PC-3 (cell line): ENCODE measurements at regions not wholly inside any gene's neighbourhood (a gene's known extent, or its start where the extent isn't known, plus 50 kb on each side); places are given as distances from the start of the nearest gene placed in this dataset.

Source experiments
- ATAC-seq: fragments of 200-7000 bp; cut with Tn5 transposase; 2 replicates; pipeline ENCODE4 v1.9.1; 2020; ENCODE audit warnings: mild to moderate bottlenecking, moderate library complexity
- BruUV-seq: library from RNA; stranded (reverse); fragments of 400-500 nt; replicated peaks from 2 replicates; lab custom pipeline; 2021; lab: Mats Ljungman, UMichigan
- CTCF ChIA-PET: fragments of 300-600 bp; sonication (Branson Sonifier 250); formaldehyde crosslinking; loops from one replicate; lab custom pipeline; 2022; ENCODE audit warnings: antibody characterized with exemption; lab: Charles Lee
- POLR2A ChIA-PET: fragments of 300-600 bp; sonication (Branson Sonifier 250); formaldehyde crosslinking; loops from one replicate; lab custom pipeline; 2022; ENCODE audit warnings: antibody characterized with exemption; ENCODE audit not compliant: unreplicated experiment; lab: Charles Lee
- DNase-seq: peaks from one replicate; pipeline ENCODE4 v3.0.0-alpha.2; 2015
- H2AFZ ChIP-seq: fragments of 300-600 bp; sonication (generic); 2 replicates; pipeline ENCODE4 v1.6.0; 2016; ENCODE audit warnings: antibody characterized with exemption, low read length
- H3F3A ChIP-seq: fragments of 300-600 bp; sonication (generic); one replicate; pipeline ENCODE4 v1.6.0; 2017; ENCODE audit warnings: antibody characterized with exemption, low read length, control low read depth, mild to moderate bottlenecking; ENCODE audit not compliant: unreplicated experiment
- H3K27ac ChIP-seq: fragments of 300-600 bp; sonication (generic); 2 replicates; pipeline ENCODE4 v1.5.1; 2016; ENCODE audit warnings: mild to moderate bottlenecking, low read length
- H3K27me3 ChIP-seq: fragments of 300-600 bp; sonication (generic); 2 replicates; pipeline ENCODE4 v1.6.1; 2016; ENCODE audit warnings: low read length, mixed read lengths
- H3K36me3 ChIP-seq: fragments of 300-600 bp; sonication (generic); 2 replicates; pipeline ENCODE4 v1.6.1; 2016; ENCODE audit warnings: low read depth, mixed run types, low read length, mixed read lengths
- H3K4me1 ChIP-seq: fragments of 300-600 bp; sonication (generic); 2 replicates; pipeline ENCODE4 v1.5.1; 2016; ENCODE audit warnings: low read length; ENCODE audit not compliant: insufficient read depth
- H3K4me2 ChIP-seq: fragments of 300-600 bp; sonication (generic); 2 replicates; pipeline ENCODE4 v1.6.0; 2016; ENCODE audit warnings: low read length
- H3K4me3 ChIP-seq: fragments of 300-600 bp; sonication (generic); 2 replicates; pipeline ENCODE4 v1.5.1; 2016; ENCODE audit warnings: mild to moderate bottlenecking, low read length, mixed read lengths
- H3K79me2 ChIP-seq: fragments of 300-600 bp; sonication (generic); 2 replicates; pipeline ENCODE4 v1.6.1; 2017; ENCODE audit warnings: low read length, mixed read lengths
- H3K9ac ChIP-seq: fragments of 300-600 bp; sonication (generic); 2 replicates; pipeline ENCODE4 v1.6.0; 2016; ENCODE audit warnings: mild to moderate bottlenecking, low read length
- H3K9me2 ChIP-seq: fragments of 300-600 bp; sonication (generic); replicated peaks from 2 replicates; pipeline ENCODE4 v1.6.1; 2016; ENCODE audit warnings: mixed run types, low read length, mixed read lengths
- H3K9me3 ChIP-seq: fragments of 300-600 bp; sonication (generic); 2 replicates; pipeline ENCODE4 v1.6.1; 2016; ENCODE audit warnings: low read length, mixed read lengths
- H4K20me1 ChIP-seq: fragments of 300-600 bp; sonication (generic); 2 replicates; pipeline ENCODE4 v1.6.1; 2016; ENCODE audit warnings: low read length, mixed read lengths
- EZH2 ChIP-seq: fragments of 300-600 bp; sonication (generic); IDR thresholded peaks from one replicate; pipeline ENCODE4 v1.6.1; 2017; ENCODE audit warnings: antibody characterized with exemption, mild to moderate bottlenecking, low read length; ENCODE audit not compliant: unreplicated experiment
- EZH2phosphoT487 ChIP-seq: fragments of 300-600 bp; sonication (generic); IDR thresholded peaks from 2 replicates; pipeline ENCODE4 v1.6.1; 2018; ENCODE audit warnings: mild to moderate bottlenecking, antibody characterized with exemption, low read length, borderline replicate concordance
- intact Hi-C: fragments of 100-400 bp; cut with micrococcal nuclease; formaldehyde crosslinking; loops from 2 replicates; pipeline ENCODE4 v1.9.0; 2023
- TF ChIP-seq, protein P1 (sequence below): fragments of 300-600 bp; sonication (generic); conservative IDR thresholded peaks from 2 replicates; pipeline ENCODE4 v1.5.1; 2017; ENCODE audit warnings: antibody characterized with exemption, low read depth, mild to moderate bottlenecking, low read length

GRCh38 chr2:172249334-172249733 lies 146.6 kb upstream of the DLX2 start:
- H3K79me2 ChIP-seq = no peaks in the 10 kb centered on the region
- peak; percentile 9 for ATAC-seq
- H3K36me3 ChIP-seq = no peaks in the 10 kb centered on the region
- peaks cover 77% of the 10 kb centered on the region for H3K4me1 ChIP-seq
- H2AFZ ChIP-seq = no peak overlapping the region
- H3F3A ChIP-seq = peaks cover 26% of the 10 kb centered on the region
- peak overlapping the region; percentile 35 for H3K9ac ChIP-seq
- H3K4me2 ChIP-seq = peak overlapping the region; percentile 54
- H3K27ac ChIP-seq = peak overlapping the region; percentile 90
- H3K9me2 ChIP-seq = no peaks in the 10 kb centered on the region
- ChIA-PET POLR2A (no interaction called here), CTCF (interaction anchor here (0.6 kb wide), 1 partner anchor 29 kb away, joined by 5 read pairs; no protein-coding TSS in a partner anchor)
- no peaks in the 10 kb centered on the region for H3K27me3 ChIP-seq
- TF ChIP-seq, protein P1, sequence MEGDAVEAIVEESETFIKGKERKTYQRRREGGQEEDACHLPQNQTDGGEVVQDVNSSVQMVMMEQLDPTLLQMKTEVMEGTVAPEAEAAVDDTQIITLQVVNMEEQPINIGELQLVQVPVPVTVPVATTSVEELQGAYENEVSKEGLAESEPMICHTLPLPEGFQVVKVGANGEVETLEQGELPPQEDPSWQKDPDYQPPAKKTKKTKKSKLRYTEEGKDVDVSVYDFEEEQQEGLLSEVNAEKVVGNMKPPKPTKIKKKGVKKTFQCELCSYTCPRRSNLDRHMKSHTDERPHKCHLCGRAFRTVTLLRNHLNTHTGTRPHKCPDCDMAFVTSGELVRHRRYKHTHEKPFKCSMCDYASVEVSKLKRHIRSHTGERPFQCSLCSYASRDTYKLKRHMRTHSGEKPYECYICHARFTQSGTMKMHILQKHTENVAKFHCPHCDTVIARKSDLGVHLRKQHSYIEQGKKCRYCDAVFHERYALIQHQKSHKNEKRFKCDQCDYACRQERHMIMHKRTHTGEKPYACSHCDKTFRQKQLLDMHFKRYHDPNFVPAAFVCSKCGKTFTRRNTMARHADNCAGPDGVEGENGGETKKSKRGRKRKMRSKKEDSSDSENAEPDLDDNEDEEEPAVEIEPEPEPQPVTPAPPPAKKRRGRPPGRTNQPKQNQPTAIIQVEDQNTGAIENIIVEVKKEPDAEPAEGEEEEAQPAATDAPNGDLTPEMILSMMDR = no peak
- TF ChIP-seq EZH2 (no peak), EZH2phosphoT487 (no peak)
- peak; percentile 69 for DNase-seq
- intact Hi-C loops = loop anchor here (2.0 kb wide), 1 partner anchor 77 kb away; no protein-coding TSS in a partner anchor
- H4K20me1 ChIP-seq = no peaks in the 10 kb centered on the region
- no TSS peak for BruUV-seq
- H3K9me3 ChIP-seq = no peaks in the 10 kb centered on the region
- peak overlapping the region; percentile 2; the same call in 1 of the 2 replicates for H3K4me3 ChIP-seq

- CTCF ChIA-PET = no interaction called here
- H3K79me2 ChIP-seq = no peaks in the 10 kb centered on the region
- H3K9ac ChIP-seq = peak overlapping the region; percentile 35
- ATAC-seq (peak; percentile 21), DNase-seq (peak; percentile 89)
- TF ChIP-seq, protein P1 = no peak
- TF ChIP-seq EZH2phosphoT487 (no peak), EZH2 (no peak)
- H3F3A ChIP-seq = peaks cover 26% of the 10 kb centered on the region
- no peaks in the 10 kb centered on the region for H3K9me3 ChIP-seq
- no peaks in the 10 kb centered on the region for H3K36me3 ChIP-seq
- H2AFZ ChIP-seq = no peak overlapping the region
- H3K4me3 ChIP-seq = 0 out of 2 replicates have a peak overlapping the region, but pooled peaks have one; percentile 2
- peak overlapping the region; percentile 90 for H3K27ac ChIP-seq
- BruUV-seq = no TSS peak
- intact Hi-C loops = loop anchor here (1.0 to 5.0 kb wide), 3 partner anchors 77 to 192 kb away; no protein-coding TSS in a partner anchor
- H4K20me1 ChIP-seq = no peaks in the 10 kb centered on the region
- peak overlapping the region; percentile 54 for H3K4me2 ChIP-seq
- H3K4me1 ChIP-seq = peaks cover 77% of the 10 kb centered on the region
- no peaks in the 10 kb centered on the region for H3K27me3 ChIP-seq
- POLR2A ChIA-PET = no interaction called here
- H3K9me2 ChIP-seq = no peaks in the 10 kb centered on the region
Measured at GRCh38 chr2:172249986-172250385, 147.3 kb upstream of the DLX2 start.

GRCh38 chr2:172251231-172251630 lies 148.5 kb upstream of the DLX2 start:
- intact Hi-C loops = loop anchor here (5.0 kb wide), 1 partner anchor 191 kb away; no protein-coding TSS in a partner anchor
- Histone ChIP-seq H3K27ac (peak overlapping the region; percentile 90), H3K36me3 (no peaks in the 10 kb centered on the region), H3K4me2 (peak overlapping the region; percentile 17), H4K20me1 (no peaks in the 10 kb centered on the region), H3F3A (peaks cover 26% of the 10 kb centered on the region), H3K9ac (no peak overlapping the region), H3K4me3 (no peak overlapping the region), H3K9me3 (no peaks in the 10 kb centered on the region), H3K79me2 (no peaks in the 10 kb centered on the region), H3K27me3 (no peaks in the 10 kb centered on the region), H3K4me1 (peaks cover 77% of the 10 kb centered on the region), H2AFZ (no peak overlapping the region), H3K9me2 (no peaks in the 10 kb centered on the region)
- BruUV-seq = no TSS peak
- DNase-seq = peak; percentile 25
- no peak for ATAC-seq
- CTCF ChIA-PET = interaction anchor here (0.7 kb wide), 1 partner anchor 210 kb away, joined by 3 read pairs; no protein-coding TSS in a partner anchor
- TF ChIP-seq EZH2phosphoT487 (no peak), EZH2 (no peak)
- TF ChIP-seq, protein P1 = no peak
- POLR2A ChIA-PET = no interaction called here
